SK-N-MC (cell line): ENCODE measurements at regions not wholly inside any gene's neighbourhood (a gene's known extent, or its start where the extent isn't known, plus 50 kb on each side); places are given as distances from the start of the nearest gene placed in this dataset.

Experiments
- EZH2 ChIP-seq: fragments of 200-600 bp; sonication (generic); IDR thresholded peaks from one replicate; pipeline ENCODE4 v1.6.1; 2017; ENCODE audit warnings: antibody characterized with exemption
- FOXP2 ChIP-seq: optimal IDR thresholded peaks from 2 replicates; pipeline ENCODE3; 2011; ENCODE audit warnings: mild to moderate bottlenecking, moderate library complexity; ENCODE audit not compliant: insufficient read depth; ENCODE audit errors: extremely low read length, control extremely low read depth
- POLR2AphosphoS5 ChIP-seq: IDR thresholded peaks from 2 replicates; pipeline ENCODE4 v1.6.1; 2012; ENCODE audit warnings: mild to moderate bottlenecking, low read depth, low read length, borderline replicate concordance

DNA sequence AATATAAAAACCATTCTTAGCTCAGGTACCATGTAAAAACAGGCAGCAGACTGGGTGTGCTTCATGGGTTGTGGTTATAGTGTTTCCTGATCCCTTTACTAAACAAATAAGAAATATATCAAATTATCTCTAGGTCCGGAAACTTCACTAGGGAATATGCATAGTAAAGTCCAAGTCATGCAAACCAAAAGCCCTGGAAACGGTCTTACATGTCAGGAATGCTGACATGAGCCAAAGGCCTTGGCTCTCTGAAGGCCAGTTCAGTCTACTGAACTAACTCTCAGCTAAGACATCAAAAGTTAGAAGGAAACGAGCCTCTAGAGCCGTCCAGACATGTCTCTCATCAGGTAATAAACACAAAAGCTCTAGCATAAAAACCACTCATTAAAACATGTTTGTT, 778.9 kb upstream of the ZNF608 start:
- TF ChIP-seq EZH2 (no peak), POLR2AphosphoS5 (no peak), FOXP2 (no peak)
